ENCODE measurements at regions not wholly inside any gene's neighbourhood (a gene's known extent, or its start where the extent isn't known, plus 50 kb on each side); places are given as distances from the start of the nearest gene placed in this dataset.
"Not testable (repeated sequence)": the region's sequence is repeated elsewhere in the genome, so short reads cannot be mapped to it uniquely, and the experiment has no call there.

GRCh38 chr18:14969500-14969899, 221.5 kb downstream of the ANKRD30B start:
- no peaks in the 10 kb centered on the region for H3K79me1 ChIP-seq (ENCODE audit: low read depth, low read length)
- no peak overlapping the region for H2AFZ ChIP-seq (ENCODE audit: low read length)
- no peak overlapping the region for H3K9ac ChIP-seq (ENCODE audit: low read depth, low read length, poor library complexity)
- H2BK12ac ChIP-seq (ENCODE audit: low read length), result no peak overlapping the region
- no peak overlapping the region for H2BK15ac ChIP-seq (ENCODE audit: low read length)
- no peak overlapping the region for H2BK5ac ChIP-seq (ENCODE audit: low read length)
- no peak overlapping the region for H4K91ac ChIP-seq (ENCODE audit: low read depth, low read length, poor library complexity)
- no peak overlapping the region for H2BK120ac ChIP-seq (ENCODE audit: low read depth, low read length)
- H3K4ac ChIP-seq (ENCODE audit: low read length), result no peak overlapping the region
- H3K18ac ChIP-seq (ENCODE audit: low read length), result no peak overlapping the region
- no peak overlapping the region for H3K27ac ChIP-seq (replicated peaks; ENCODE audit: low read length)
- H2AK5ac ChIP-seq (ENCODE audit: low read depth, low read length), result no peak overlapping the region
- DNase-seq (ENCODE audit: low spot score), result no peak
- H4K8ac ChIP-seq (ENCODE audit: low read depth, low read length), result no peak overlapping the region
- H3K9me3 ChIP-seq (replicated peaks in 1 of 2; ENCODE audit: control insufficient read depth in 2 of 2, insufficient read depth in 1 of 2, low read depth in 1 of 2, low read length in 2 of 2), result peaks cover 0 to 12% of the 10 kb centered on the region in 2 donors
- H3K36me3 ChIP-seq (replicated peaks in 1 of 2; ENCODE audit: control insufficient read depth in 2 of 2, insufficient read depth in 2 of 2, low read length in 2 of 2), result no peaks in the 10 kb centered on the region
- no peaks in the 10 kb centered on the region for H3K27me3 ChIP-seq (ENCODE audit: control insufficient read depth in 3 of 3, insufficient read depth in 3 of 3, low read depth in 1 of 3, low read length in 3 of 3)
- no peak overlapping the region for H3K23ac ChIP-seq (ENCODE audit: low read depth, low read length, poor library complexity)
- no CpG with 5 or more reads among the region's 9 CpGs for WGBS, 2 donors (ENCODE audit: extremely low coverage in 2 of 2, insufficient read length in 2 of 2, insufficient replicate concordance in 1 of 2)
- H3K4me1 ChIP-seq (ENCODE audit: control insufficient read depth in 2 of 2, insufficient read depth in 1 of 2, low read depth in 1 of 2, low read length in 2 of 2), result no peaks in the 10 kb centered on the region
- H3K4me2 ChIP-seq (ENCODE audit: insufficient read depth, low read length, poor library complexity, severe bottlenecking), result no peak overlapping the region
- H3K4me3 ChIP-seq (ENCODE audit: low read length in 2 of 2), result no peak overlapping the region
- H3K14ac ChIP-seq (ENCODE audit: low read length), result no peak overlapping the region

DNA sequence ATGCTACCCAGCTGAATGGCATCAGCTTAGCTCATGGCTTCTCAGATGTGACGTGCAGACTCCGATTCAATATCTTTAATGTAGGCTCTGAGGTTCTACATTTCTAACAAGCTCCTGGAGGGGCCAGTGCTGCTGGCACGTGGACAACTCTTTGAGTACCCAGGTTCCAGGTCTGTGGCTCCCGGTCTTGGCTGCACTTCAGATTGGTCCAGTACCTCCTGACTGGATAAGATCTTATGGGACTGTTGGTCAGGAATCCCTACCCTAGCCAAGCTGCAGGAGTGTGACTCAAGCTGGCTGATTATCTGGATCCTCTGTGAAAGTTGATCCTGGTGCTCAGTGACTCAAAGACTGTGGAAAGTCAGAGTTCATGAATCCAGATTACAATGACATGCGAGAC, 222.1 kb downstream of the ANKRD30B start:
- H2BK5ac ChIP-seq (ENCODE audit: low read length), result no peak overlapping the region
- no peak overlapping the region for H2BK15ac ChIP-seq (ENCODE audit: low read length)
- WGBS, 2 donors (ENCODE audit: extremely low coverage in 2 of 2, insufficient read length in 2 of 2, insufficient replicate concordance in 1 of 2), result no CpG with 5 or more reads among the region's 5 CpGs
- DNase-seq (ENCODE audit: low spot score), result no peak
- H3K27ac ChIP-seq (replicated peaks; ENCODE audit: low read length), result no peak overlapping the region
- H4K8ac ChIP-seq (ENCODE audit: low read depth, low read length), result no peak overlapping the region
- H3K4me1 ChIP-seq (ENCODE audit: control insufficient read depth in 2 of 2, insufficient read depth in 1 of 2, low read depth in 1 of 2, low read length in 2 of 2), result no peaks in the 10 kb centered on the region
- H3K4me2 ChIP-seq (ENCODE audit: insufficient read depth, low read length, poor library complexity, severe bottlenecking), result no peak overlapping the region
- no peak overlapping the region for H3K18ac ChIP-seq (ENCODE audit: low read length)
- H3K4ac ChIP-seq (ENCODE audit: low read length), result no peak overlapping the region
- H3K9me3 ChIP-seq (replicated peaks in 1 of 2; ENCODE audit: control insufficient read depth in 2 of 2, insufficient read depth in 1 of 2, low read depth in 1 of 2, low read length in 2 of 2), result peaks cover 0 to 12% of the 10 kb centered on the region in 2 donors
- no peaks in the 10 kb centered on the region for H3K36me3 ChIP-seq (replicated peaks in 1 of 2; ENCODE audit: control insufficient read depth in 2 of 2, insufficient read depth in 2 of 2, low read length in 2 of 2)
- no peak overlapping the region for H3K9ac ChIP-seq (ENCODE audit: low read depth, low read length, poor library complexity)
- no peaks in the 10 kb centered on the region for H3K27me3 ChIP-seq (ENCODE audit: control insufficient read depth in 3 of 3, insufficient read depth in 3 of 3, low read depth in 1 of 3, low read length in 3 of 3)
- H2AFZ ChIP-seq (ENCODE audit: low read length), result no peak overlapping the region
- no peak overlapping the region for H2BK12ac ChIP-seq (ENCODE audit: low read length)
- H3K79me1 ChIP-seq (ENCODE audit: low read depth, low read length), result no peaks in the 10 kb centered on the region
- H4K91ac ChIP-seq (ENCODE audit: low read depth, low read length, poor library complexity), result no peak overlapping the region
- no peak overlapping the region for H3K4me3 ChIP-seq (ENCODE audit: low read length in 2 of 2)
- H3K23ac ChIP-seq (ENCODE audit: low read depth, low read length, poor library complexity), result no peak overlapping the region
- no peak overlapping the region for H2AK5ac ChIP-seq (ENCODE audit: low read depth, low read length)
- no peak overlapping the region for H2BK120ac ChIP-seq (ENCODE audit: low read depth, low read length)
- H3K14ac ChIP-seq (ENCODE audit: low read length), result no peak overlapping the region

DNA sequence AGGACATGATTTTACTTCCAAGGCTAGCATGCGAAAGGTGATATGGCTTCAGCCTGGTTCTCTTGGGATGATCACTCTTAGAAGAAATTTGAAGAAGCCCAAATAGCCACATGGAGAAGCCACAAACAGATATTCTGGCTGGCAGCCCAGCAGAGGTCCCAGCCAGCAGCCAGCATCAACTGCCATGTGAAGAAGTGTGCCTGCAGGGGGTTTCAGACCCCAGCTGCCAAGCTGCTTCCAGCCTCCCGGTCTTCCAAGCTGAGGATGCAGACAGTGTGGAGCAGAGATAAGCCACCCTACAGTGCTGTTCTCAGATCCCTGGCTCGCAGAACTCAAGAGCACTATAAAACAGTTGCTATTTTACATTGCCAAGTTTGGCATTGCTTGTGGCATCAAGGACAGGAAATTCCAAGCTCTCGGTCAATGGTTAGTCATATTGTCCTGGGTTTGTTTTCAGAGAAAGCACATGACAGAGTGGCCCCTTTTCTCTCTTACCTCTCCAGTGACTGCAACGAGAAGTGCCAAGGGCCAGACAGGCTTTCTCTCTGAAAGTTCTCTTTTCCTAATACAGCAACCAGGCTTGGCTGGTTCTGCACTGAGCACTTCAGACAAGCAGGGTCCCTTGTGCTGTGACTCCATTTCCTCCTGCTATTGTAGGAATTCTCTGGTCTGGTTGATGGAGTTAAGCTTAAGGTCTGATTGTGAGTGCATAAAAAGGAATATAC, 223.7 kb downstream of the ANKRD30B start:
- Histone ChIP-seq H3K9me3 (replicated peaks in 1 of 2; ENCODE audit: control insufficient read depth in 2 of 2, insufficient read depth in 1 of 2, low read depth in 1 of 2, low read length in 2 of 2) (peaks cover 0 to 6% of the 10 kb centered on the region in 2 donors), H2BK120ac (ENCODE audit: low read depth, low read length) (no peak overlapping the region), H3K18ac (ENCODE audit: low read length) (no peak overlapping the region), H3K4me1 (ENCODE audit: control insufficient read depth in 2 of 2, insufficient read depth in 1 of 2, low read depth in 1 of 2, low read length in 2 of 2) (no peaks in the 10 kb centered on the region), H3K4me3 (ENCODE audit: low read length in 2 of 2) (no peak overlapping the region), H3K36me3 (replicated peaks in 1 of 2; ENCODE audit: control insufficient read depth in 2 of 2, insufficient read depth in 2 of 2, low read length in 2 of 2) (no peaks in the 10 kb centered on the region), H3K9ac (ENCODE audit: low read depth, low read length, poor library complexity) (no peak overlapping the region), H4K91ac (ENCODE audit: low read depth, low read length, poor library complexity) (no peak overlapping the region), H3K79me1 (ENCODE audit: low read depth, low read length) (no peaks in the 10 kb centered on the region), H2BK12ac (ENCODE audit: low read length) (no peak overlapping the region), H2BK5ac (ENCODE audit: low read length) (no peak overlapping the region), H3K27me3 (ENCODE audit: control insufficient read depth in 3 of 3, insufficient read depth in 3 of 3, low read depth in 1 of 3, low read length in 3 of 3) (no peaks in the 10 kb centered on the region), H3K23ac (ENCODE audit: low read depth, low read length, poor library complexity) (no peak overlapping the region), H3K4ac (ENCODE audit: low read length) (no peak overlapping the region), H2BK15ac (ENCODE audit: low read length) (no peak overlapping the region), H2AFZ (ENCODE audit: low read length) (no peak overlapping the region), H3K4me2 (ENCODE audit: insufficient read depth, low read length, poor library complexity, severe bottlenecking) (no peak overlapping the region), H4K8ac (ENCODE audit: low read depth, low read length) (no peak overlapping the region), H3K14ac (ENCODE audit: low read length) (no peak overlapping the region), H2AK5ac (ENCODE audit: low read depth, low read length) (no peak overlapping the region), H3K27ac (replicated peaks; ENCODE audit: low read length) (no peak overlapping the region)
- no peak for DNase-seq (ENCODE audit: low spot score)
- WGBS, 2 donors (ENCODE audit: extremely low coverage in 2 of 2, insufficient read length in 2 of 2, insufficient replicate concordance in 1 of 2), result no CpG with 5 or more reads among the region's 5 CpGs

DNA sequence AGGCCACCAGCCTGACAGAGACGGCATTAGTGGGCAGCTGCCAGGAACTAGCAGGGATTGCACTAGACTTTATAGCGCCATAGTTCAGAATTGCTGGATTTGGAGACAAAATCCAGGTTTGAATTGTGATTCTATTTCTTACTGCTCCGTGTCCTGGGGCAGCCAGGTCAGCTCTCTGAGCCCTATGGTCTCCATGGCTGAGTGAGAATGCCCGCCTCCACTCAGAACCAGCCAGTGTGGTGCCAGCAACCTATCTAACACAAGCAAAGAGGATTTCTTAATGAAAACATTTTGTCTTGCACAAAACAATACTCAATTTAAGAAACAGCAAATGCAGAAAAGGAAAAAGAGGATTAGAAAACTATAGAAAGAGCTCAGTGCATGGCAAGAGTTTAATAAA, 225.4 kb downstream of the ANKRD30B start:
- not testable (repeated sequence) for H3K4me3 ChIP-seq (ENCODE audit: low read length in 2 of 2); H3K18ac ChIP-seq (ENCODE audit: low read length); H3K79me1 ChIP-seq (ENCODE audit: low read depth, low read length); H3K9ac ChIP-seq (ENCODE audit: low read depth, low read length, poor library complexity); H2BK15ac ChIP-seq (ENCODE audit: low read length); DNase-seq (ENCODE audit: low spot score); H4K91ac ChIP-seq (ENCODE audit: low read depth, low read length, poor library complexity); H3K4me1 ChIP-seq (ENCODE audit: control insufficient read depth in 2 of 2, insufficient read depth in 1 of 2, low read depth in 1 of 2, low read length in 2 of 2); H3K27ac ChIP-seq (replicated peaks; ENCODE audit: low read length); H3K4me2 ChIP-seq (ENCODE audit: insufficient read depth, low read length, poor library complexity, severe bottlenecking); H3K23ac ChIP-seq (ENCODE audit: low read depth, low read length, poor library complexity); H2BK12ac ChIP-seq (ENCODE audit: low read length); H3K4ac ChIP-seq (ENCODE audit: low read length); H3K36me3 ChIP-seq (replicated peaks in 1 of 2; ENCODE audit: control insufficient read depth in 2 of 2, insufficient read depth in 2 of 2, low read length in 2 of 2); H2AFZ ChIP-seq (ENCODE audit: low read length); H2BK5ac ChIP-seq (ENCODE audit: low read length); H3K9me3 ChIP-seq (replicated peaks in 1 of 2; ENCODE audit: control insufficient read depth in 2 of 2, insufficient read depth in 1 of 2, low read depth in 1 of 2, low read length in 2 of 2); H2AK5ac ChIP-seq (ENCODE audit: low read depth, low read length); H4K8ac ChIP-seq (ENCODE audit: low read depth, low read length); H3K14ac ChIP-seq (ENCODE audit: low read length); H2BK120ac ChIP-seq (ENCODE audit: low read depth, low read length); H3K27me3 ChIP-seq (ENCODE audit: control insufficient read depth in 3 of 3, insufficient read depth in 3 of 3, low read depth in 1 of 3, low read length in 3 of 3)
- no CpG with 5 or more reads among the region's 4 CpGs for WGBS, 2 donors (ENCODE audit: extremely low coverage in 2 of 2, insufficient read length in 2 of 2, insufficient replicate concordance in 1 of 2)

All from neuronal stem cell (in vitro differentiated cells).